Germinal center (tissue), 1 donor: ENCODE measurements at regions not wholly inside any gene's neighbourhood (a gene's known extent, or its start where the extent isn't known, plus 50 kb on each side); places are given as distances from the start of the nearest gene placed in this dataset.

Experiments used
- DNase-seq: peaks from one replicate; pipeline ENCODE4 v3.0.0; 2012; ENCODE audit warnings: mixed read lengths, low spot score

DNA sequence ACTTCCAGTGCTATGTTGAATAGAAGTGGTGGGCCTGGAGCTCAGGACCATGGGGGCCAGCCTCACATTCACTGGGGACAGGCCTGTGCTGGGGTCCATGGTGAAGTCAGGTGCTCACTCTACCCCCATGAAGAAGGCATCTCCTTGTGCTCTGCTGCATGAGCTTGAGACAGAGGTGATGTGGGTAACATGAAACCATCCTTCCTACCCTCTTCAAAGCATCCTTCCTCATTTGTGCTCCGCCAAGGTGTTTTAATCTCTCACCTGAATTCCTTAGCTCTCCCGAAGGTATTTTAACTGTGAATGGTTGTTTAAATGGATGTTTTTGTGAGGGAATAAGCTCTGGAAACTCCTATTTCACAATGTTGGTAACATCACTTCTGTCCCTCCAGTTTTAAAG lies 209.6 kb upstream of the PCSK2 start:
- DNase-seq, result no peak

DNA sequence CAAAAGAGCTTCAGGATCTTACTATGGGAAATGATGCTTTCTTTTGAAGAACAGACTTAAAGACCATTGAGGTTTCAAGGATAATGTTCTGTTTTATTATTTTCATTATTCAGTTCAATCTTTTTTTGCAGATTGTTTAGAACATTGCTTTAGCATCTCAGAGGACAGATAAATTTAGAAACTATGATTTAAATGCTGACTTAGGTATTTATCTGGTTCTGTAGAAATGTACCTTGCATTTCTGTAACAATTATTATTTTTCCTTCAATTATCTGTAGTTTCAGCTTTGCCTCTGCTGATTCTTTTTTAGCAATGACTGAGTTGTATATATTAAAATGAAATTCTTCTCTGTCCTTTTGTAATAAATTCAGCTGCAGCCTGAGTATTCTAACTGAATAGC lies 205.4 kb upstream of the PCSK2 start:
- DNase-seq, result no peak

DNA sequence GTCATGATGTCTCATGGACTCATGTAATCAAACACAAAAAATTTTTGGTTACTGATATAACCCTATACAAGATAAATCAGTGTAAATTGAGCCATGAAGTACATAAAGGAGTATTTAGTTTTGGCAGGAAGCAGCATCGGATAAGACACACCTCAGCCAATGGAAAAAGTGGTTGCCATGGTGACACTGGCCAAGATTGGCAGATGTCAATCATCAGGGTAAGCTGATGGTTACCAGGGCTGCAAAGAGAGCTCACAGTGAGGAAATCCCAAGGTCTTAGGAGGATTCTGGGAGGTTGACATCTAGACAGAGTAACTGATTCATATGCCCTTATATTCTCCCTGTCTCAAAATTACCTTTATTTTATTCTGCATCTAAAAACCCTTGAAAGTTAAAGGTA lies 203.8 kb upstream of the PCSK2 start:
- no peak for DNase-seq

DNA sequence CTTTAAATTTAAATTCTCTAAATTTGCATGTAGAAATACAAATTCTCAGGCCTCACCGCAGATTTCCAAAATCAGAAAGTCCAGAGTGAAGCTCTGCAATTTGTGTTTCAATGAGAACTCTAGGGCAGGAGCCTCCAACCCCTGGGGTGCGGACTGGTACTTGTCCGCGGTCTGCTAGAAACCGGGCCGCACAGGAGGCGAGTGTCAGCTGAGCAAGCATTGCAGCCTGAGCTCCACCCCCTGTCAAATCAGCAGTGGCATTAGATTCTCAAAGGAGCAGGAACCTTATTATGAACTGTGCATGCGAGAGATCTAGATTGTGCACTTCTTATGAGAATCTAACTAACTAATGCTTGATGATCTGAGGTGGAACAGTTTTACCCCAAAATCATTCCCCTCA lies 203.0 kb upstream of the PCSK2 start:
- DNase-seq, result no peak

DNA sequence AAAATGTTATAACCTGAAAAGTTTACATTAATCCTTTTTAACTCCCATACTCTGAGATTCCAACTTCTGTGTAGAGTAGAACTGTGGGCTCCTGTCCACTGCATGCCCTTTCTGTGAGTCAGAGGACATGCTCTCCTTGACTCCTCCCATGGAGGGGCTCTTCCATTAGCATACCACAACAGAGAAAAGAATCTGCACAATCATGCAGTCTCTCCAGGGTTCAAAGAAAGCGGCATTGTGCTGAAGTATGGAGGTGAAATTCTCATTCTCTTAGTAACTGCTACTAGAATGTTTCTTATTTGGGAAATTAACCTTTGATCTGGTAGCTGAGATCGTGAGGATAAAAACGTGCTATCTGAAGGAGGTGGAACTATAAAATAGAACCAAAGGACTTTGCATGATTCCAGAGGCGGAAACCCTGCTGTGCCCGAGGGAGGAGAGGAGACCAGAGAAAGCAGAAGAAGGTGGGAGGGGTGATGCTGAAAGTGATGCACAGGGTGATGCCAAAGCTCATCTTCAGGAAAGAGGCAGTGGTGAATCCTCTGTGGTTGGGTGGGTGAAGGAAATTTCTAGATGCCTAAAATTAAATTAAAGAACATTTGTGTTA lies 202.2 kb upstream of the PCSK2 start:
- no peak for DNase-seq

DNA sequence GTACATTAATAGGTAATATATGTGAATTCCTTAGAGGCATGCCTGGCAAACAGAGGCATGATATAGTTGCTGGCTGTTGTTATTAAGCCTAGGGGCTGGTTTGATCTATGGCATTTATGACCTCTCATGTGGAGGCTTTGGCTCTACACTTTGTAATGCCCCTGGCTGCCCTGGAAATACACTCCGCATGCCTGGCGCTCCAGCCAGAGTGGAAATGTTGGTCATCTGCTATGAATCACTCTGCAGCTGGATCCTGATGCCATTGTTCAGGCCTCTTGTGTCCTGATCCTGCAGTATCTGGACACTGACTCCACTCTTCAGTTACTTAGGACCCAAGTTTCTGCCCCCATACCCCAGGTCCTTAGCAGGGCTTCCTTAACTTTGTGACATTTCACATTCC lies 200.5 kb upstream of the PCSK2 start:
- DNase-seq, result no peak

DNA sequence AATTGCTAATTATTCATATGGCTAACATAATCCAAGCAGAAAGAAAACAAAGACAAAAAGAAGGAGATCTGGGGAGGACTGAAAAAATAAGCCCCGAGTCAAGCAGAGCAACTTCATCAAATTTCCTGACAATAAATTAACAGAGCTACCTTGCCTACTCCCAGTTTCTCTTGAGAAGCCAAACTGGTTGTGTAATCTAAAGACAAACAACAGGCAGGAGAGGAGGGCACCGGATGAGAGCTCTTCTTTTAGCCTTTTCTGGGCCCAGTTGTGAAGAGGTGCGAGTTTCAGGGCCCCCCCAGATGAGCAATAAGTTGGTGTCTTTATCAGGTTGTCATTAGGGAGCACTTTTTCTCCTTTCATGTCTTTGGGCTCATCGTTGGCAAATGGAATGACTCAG lies 197.1 kb upstream of the PCSK2 start:
- no peak for DNase-seq

DNA sequence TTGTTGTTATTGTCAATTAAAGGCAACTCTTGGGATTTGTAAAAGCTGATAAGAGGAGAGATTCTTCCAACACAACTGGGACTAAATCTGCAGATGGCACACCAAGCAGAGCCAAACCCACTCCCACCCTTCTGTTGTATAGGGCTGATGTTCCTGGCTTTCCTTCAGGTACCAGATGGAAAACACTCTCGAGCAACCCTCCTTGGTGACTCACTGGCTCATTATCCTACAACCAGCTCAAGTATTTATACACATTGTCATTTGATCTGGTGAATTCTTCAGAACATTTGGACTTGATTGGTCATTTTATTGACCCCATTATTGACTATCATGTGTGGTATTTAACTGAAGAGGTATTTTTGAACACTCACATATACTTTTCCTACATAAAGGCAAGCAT lies 190.3 kb upstream of the PCSK2 start:
- no peak for DNase-seq

DNA sequence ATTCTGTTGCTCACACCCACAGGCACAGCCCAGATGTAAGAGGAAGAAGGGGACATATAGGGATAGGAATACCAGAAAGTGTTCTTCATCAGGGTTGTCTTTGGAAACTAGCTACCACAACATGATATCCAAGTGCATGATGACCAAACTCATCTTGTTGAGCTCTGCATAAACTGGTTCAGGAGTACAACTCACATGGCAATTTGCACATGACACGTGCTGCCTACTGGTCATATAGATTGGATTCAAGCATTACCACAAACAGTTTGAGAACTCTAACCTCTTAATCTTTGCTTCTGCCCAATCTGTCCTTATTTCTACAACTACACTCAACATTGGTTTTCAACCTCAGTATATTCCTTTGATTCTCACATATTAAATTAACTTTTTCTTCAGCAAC lies 184.7 kb upstream of the PCSK2 start:
- DNase-seq, result no peak

DNA sequence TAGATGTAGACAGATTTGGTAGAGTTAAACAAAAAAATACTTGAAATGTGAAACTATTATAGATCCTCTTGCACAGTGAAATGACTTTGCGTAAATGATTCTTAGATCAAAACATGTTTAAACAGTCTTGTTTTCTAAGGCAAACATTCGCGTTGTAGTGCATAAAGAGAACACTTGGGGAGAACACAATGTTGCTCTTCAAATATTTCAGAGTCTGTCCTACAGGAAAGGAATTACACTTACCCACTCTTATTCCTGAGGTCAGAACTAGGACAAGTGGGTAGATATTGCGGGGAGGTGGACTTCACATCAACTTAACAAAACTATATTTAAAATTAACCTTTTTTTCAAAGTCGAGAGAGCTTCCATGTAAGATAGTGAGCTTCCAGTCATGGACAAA lies 183.5 kb upstream of the PCSK2 start:
- no peak for DNase-seq

DNA sequence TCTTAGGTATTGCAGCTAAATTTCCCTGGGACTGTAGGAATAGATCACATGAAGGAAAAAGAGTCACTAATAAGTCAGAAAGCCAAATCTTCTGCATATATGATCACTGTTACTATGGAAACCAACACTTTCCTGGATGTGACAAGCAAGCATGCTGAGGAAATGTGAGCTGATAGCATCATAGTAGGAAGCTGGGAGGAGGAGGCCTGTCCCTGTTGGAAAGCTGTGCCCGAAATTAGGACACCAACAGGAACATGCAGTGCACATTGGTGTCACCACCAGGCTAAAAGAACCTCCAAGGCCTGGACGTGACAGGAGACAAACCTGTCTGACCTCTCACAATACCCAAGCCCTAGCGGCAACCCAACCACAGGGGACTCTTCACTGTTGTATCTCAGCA lies 181.9 kb upstream of the PCSK2 start:
- no peak for DNase-seq

DNA sequence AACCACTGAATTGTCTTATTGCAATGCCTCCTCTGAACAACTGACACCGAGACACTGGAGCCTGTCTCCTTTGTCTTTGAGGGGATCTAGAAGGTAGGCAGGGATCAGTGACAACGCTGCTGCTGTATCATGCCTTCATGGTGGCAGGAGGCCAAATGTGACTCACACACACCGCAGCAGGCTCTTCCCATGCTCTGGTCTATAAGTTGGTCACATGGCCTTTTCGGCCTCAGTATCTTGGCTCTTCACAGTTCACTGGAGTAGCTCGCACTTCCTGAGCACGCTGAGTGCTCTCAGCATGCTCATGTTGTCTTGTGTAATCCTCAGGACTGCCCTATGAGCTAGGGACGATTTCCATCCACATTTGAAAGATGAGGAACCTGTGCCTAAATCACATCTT lies 167.4 kb upstream of the PCSK2 start:
- no peak for DNase-seq

DNA sequence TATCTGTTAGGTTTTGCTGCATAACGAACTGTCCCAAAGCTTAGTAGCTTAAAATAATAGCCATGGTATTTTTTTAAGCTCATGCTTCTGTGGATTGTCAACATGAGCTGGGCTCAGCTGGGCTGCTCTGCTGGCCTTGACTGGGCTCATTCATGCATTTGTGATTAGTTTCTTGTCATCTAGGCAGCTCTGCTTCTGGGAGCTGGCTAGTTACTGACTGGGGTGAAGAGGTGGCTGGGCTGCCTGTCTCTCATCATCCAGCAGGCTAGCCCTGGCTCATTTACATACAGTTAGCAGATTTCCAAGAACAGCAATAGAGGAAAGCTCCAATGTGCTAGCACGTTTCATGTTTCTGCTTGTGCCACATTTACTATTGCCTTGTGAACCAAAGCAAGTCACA lies 165.1 kb upstream of the PCSK2 start:
- DNase-seq, result no peak

DNA sequence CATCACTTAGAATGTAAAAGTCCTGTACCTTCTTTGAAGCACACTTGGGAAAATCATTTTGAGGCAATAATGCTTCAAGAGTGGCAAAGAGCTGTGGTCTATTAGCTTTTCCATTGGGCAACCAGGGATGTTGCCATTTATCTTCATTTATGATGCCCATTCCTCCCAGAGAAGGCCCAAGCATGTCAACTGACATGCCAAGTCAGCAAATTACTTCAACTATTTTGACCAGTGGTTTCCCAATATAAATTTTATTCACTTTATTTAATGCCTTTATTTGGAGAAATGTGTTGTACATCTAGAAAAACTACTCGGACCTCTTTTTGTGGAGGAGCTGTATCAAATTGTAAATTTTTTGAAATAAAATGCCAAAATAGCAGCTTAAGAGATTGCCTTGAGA lies 164.1 kb upstream of the PCSK2 start:
- no peak for DNase-seq

DNA sequence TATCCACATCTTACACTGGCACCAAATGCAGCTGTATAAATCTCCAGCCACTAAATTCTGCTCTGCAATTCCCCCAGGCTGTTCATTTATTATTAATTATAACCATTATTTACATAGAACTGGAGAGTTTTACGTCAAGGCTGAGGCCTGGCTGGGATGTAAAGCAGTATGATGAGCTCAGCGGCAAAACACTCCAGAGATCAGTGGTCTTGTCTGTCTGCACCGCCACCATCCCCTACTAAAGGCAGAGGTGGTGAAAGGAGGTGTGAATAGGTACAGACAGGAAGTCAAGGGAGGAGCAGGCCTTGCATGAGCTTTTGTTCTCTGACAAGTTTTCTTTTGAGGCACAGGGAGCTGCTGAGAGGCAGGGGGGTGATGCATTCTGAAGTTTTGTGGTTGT lies 159.9 kb upstream of the PCSK2 start:
- no peak for DNase-seq

DNA sequence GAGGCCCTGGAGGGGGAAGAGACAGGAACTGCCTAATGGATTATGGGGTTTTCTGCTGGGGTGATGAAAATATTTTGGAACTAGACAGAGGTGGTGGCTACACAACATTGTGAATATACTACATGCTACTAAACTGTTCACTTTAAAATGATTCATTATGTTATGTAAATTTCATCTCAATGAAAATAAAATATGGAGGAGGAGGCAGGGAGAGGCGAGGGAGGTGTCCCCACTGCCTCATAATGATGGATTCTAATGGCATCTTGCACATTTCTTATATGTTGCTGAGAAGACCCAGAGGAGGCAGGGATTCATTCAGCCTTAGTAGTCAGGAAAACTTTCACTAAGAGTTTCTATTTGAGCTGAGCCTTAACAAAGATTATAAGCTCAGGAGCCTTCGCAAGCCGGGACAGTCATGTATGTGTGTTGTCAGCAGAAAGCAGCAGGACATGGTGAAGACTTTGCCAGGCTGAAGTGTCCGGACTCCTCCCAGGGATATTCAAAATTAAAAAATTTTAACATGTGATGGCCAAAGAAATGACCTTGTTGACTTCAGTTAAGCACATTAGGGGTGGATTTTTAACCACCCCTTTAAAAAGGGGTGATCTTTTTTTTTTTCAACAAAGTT lies 158.6 kb upstream of the PCSK2 start:
- no peak for DNase-seq

DNA sequence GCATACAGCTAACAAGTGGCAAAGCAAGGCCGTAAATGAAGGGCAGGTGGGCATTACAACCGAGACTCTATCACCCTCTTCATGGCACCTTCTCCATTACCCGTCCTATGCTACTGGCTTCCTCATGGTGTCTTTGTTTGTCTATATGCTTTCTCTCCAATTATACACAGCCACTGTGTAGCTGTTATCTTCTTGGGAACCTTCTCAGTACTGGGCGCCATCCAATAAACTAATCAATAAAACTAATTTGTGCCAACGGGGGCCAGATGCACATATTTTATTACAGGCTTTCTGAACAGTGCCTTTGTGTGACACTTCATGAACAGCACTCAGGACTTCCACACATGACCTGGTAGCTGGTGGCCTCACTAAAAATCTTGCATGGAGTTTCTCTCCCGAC lies 149.8 kb upstream of the PCSK2 start:
- no peak for DNase-seq

DNA sequence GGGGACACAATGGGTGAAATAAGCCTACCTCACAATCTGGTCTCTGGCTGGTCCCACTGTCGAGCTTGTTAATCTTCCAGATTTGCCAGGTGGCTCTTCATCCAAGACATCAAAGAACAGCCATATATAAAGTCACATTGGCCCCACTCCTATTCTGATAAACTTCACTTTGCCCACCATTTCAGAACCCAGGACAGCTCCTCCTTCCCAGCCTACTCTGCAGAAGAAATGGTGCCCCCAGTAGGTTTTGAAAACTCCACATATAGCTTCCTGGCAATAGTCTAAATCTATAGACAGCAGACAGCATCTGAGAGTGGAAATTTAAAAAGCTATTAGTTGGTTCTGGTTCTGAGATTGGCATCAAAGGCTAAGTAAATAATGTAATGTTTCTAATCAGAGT lies 143.1 kb upstream of the PCSK2 start:
- DNase-seq, result no peak

DNA sequence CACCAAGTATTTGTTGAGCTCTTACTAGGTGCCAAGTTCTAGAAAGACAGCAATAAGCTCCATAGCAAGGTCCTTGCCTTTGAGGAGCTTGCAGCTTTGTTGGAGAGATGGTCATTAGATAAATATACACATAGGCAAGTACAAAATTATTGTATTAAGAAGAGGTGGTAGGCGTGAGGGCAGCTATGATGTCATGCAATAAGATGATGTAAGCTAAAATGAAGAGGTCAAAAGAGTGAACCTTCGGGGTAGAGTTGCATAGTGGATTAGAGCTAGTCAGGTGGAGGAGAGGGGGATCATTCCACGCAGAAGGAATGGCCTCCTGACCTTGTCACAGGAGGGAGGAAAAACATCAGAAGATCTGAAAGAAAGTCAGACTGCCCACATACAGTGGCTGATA lies 141.9 kb upstream of the PCSK2 start:
- no peak for DNase-seq

DNA sequence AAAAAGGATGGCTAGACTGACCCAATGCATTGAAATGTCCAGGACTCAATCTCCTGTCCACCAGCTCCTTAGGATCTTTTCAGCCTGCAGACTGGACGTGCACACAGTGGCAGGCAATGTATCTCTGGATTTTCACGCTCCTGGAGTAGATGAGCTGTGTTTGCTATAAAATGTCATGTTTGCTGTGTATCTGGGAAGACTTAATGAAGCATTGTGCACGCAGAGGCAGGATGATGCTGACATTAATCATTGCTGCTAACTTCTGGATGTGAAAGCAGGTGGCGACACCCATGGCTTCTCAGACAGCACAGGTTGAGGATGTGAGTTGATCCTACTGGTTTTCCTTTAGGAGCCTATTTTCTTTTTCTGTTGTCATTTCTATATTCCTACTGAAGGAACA lies 133.1 kb upstream of the PCSK2 start:
- DNase-seq, result no peak

DNA sequence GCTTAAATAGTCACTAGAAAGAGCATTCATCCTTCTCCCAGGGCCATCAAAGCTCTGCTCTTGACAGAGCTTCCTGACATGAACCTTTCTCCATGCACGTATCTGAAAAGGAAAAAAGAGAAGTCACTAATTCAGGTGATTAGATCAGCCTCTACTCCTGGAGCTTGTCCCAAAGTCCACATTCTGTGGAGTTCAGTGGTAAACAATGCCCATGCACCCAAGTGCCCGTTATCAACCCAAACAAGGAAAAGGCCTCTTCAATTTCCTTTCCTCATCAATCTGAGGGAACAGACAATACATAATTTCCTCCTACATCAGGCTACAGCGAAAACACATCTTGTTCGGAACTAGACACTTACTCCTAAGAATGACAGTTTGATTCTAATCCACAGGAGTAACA lies 129.2 kb upstream of the PCSK2 start:
- DNase-seq, result no peak

DNA sequence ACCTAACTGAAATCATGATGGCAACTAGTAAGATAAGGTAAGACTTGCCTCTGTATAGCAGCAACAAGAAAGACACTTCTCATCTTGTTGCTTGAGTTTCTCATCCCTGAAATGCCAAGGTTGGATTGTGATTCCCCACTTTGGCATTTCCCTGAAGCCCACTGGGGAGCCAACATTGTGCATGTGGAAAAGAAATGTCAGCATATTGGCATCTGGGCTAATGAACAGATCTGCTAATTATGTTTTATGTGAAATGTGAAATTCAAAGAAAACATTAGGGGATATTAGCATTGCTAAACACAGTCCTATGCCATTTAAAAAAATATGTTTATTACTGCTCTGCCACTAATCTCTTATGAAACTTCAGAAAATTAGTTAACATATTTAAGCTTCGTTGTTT lies 126.3 kb upstream of the PCSK2 start:
- no peak for DNase-seq

DNA sequence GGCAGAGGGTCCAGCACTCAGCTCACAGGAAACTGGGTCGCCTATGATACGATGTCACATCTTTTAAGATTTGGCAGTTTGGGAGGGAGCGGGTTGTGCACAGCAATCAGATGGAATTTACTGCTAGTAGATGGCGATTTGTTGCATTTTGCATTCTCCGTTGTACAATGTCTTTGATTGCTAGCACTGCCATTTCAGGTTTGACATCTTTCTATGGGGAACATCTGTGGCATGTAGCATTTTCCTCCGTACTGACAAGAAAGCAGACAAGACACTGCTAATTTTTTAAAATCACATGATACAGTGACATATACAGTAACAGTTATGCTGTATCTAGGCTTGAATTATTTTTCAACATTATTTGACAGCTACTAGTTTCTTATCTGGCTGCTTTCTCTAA lies 119.7 kb upstream of the PCSK2 start:
- DNase-seq, result no peak

DNA sequence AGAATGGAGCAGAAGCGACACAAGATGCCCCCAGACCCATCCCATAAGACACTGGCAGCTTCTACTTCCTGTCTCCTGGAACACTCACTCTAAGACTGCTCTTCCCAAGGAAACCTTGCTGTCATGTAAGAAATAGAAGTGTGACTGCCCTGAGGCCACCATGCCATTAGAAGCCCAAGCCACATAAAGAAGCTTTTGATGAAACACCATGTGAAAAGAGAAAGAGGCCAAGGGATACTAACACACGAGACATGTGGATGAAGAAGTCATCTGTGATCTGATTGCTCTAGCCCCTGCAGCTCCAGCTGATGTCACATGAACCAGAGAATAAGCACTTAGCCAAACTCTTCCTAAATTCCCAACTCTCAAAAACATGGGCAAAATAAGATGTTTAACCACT lies 117.9 kb upstream of the PCSK2 start:
- no peak for DNase-seq

DNA sequence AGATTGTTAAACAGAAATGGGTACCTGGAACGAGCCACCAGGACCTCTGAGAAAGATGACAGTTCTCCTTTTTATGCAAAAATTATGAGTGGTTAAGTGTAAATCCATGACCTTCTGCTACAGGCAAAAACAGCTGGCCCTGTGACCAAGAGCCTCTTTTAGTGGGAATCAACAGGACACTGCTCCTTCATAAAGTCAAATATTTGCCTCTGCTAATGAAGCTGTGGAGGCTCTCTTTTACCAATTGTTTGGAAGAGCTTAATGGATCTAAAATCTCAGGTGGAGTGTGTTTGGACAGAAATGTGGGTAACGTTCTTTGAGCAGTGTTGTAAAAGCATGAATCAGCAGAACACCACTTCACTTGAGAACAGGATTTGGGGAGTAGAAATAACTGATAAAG lies 117.5 kb upstream of the PCSK2 start:
- no peak for DNase-seq
